Tibial artery (tissue), 4 donors: ENCODE measurements at regions not wholly inside any gene's neighbourhood (a gene's known extent, or its start where the extent isn't known, plus 50 kb on each side); places are given as distances from the start of the nearest gene placed in this dataset.

Experiments
- DNase-seq, 2 donors: peaks; one replicate each; pipeline ENCODE4 v3.0.0-alpha.2; 2019
- H3K27ac ChIP-seq, 2 donors: fragments of 200-600 bp; sonication (generic) in 1 of 2; 1 replicate in 1 of 2; 2 replicates in 1 of 2; pipeline ENCODE4 v1.5.1; 2018 to 2019; ENCODE audit warnings: mild to moderate bottlenecking in 1 of 2
- H3K27me3 ChIP-seq, 2 donors: fragments of 200-600 bp; sonication (generic) in 1 of 2; one replicate each; pipeline versions ENCODE4 v1.5.1 to v1.6.0; 2016 to 2019
- H3K36me3 ChIP-seq, 3 donors: fragments of 200-600 bp; sonication (generic) in 2 of 3; one replicate each; pipeline ENCODE4 v1.5.1; 2016 to 2019; ENCODE audit warnings: mild to moderate bottlenecking in 2 of 3
- H3K4me1 ChIP-seq, 4 donors: fragments of 200-600 bp; sonication (generic) in 2 of 4; 1 replicate in 3 of 4; 2 replicates in 1 of 4; pipeline ENCODE4 v1.5.1; 2016 to 2019
- H3K4me3 ChIP-seq, 2 donors: fragments of 200-600 bp; sonication (generic) in 1 of 2; 1 replicate in 1 of 2; 2 replicates in 1 of 2; pipeline ENCODE4 v1.5.1; 2018 to 2019; ENCODE audit warnings: mild to moderate bottlenecking in 2 of 2
- H3K9me3 ChIP-seq, 3 donors: fragments of 200-600 bp; sonication (generic) in 1 of 3; one replicate each; pipeline ENCODE4 v1.5.1; 2016 to 2019
- CTCF ChIP-seq, 2 experiments: fragments of 200-600 bp in 1 of 2; fragments of 450-650 bp in 1 of 2; IDR thresholded peaks; one replicate each; pipeline ENCODE4 v1.5.1; 2017 to 2019; ENCODE audit warnings: antibody characterized with exemption in 2 of 2, mild to moderate bottlenecking in 1 of 2, moderate library complexity in 1 of 2
- intact Hi-C: fragments of 100-400 bp; cut with DNase I; formaldehyde crosslinking; loops from one replicate; pipeline ENCODE4 v1.15.0; 2023; ENCODE audit warnings: low total_unique reads

- DNase-seq, result no peak
- Histone ChIP-seq H3K9me3 (peaks cover 0 to 3% (median 0%) of the 10 kb centered on the region in 3 donors), H3K4me3 (no peak overlapping the region), H3K27me3 (peaks cover 0 to 5% of the 10 kb centered on the region in 2 donors), H3K4me1 (no peaks in the 10 kb centered on the region), H3K27ac (no peak overlapping the region), H3K36me3 (no peaks in the 10 kb centered on the region)
- TF ChIP-seq CTCF (IDR thresholded peaks at IDR 0.05), result no peak
- intact Hi-C loops, result no loop called here
These were observed 147.8 kb downstream of the TMEM18 start for GRCh38 chr2:529424-529823.

DNA sequence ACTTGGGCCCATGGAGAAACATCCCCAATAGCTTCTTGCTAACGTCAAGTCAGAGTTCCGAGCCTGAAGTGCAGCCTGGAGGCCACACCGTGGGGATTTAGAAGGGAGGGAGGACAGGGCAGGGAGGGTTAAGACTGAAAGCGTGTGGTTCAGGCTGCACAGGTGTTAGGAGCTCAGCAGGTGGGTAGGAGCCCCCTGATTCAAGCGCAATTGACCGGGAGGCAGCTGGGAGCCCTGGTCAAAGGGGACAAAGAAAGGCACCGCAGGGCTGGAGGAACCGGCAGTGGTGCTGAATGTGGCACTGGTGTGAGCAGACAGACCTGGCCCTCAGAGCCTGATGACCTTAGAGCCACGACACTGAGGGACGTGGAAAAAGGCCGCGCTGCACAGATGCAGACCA is 149.6 kb downstream of the TMEM18 start:
- Histone ChIP-seq H3K4me1 (no peaks in the 10 kb centered on the region), H3K36me3 (no peaks in the 10 kb centered on the region), H3K4me3 (no peak overlapping the region), H3K27me3 (peaks cover 0 to 8% of the 10 kb centered on the region in 2 donors), H3K9me3 (no peaks in the 10 kb centered on the region), H3K27ac (no peak overlapping the region)
- intact Hi-C loops, result no loop called here
- DNase-seq, result no peak
- TF ChIP-seq CTCF (IDR thresholded peaks at IDR 0.05), result no peak

- Histone ChIP-seq H3K27ac (no peak overlapping the region), H3K36me3 (no peaks in the 10 kb centered on the region), H3K4me3 (no peak overlapping the region), H3K4me1 (no peaks in the 10 kb centered on the region), H3K9me3 (no peaks in the 10 kb centered on the region), H3K27me3 (peaks cover 0 to 8% of the 10 kb centered on the region in 2 donors)
- no peak for TF ChIP-seq CTCF (IDR thresholded peaks at IDR 0.05)
- no peak for DNase-seq
- intact Hi-C loops, result no loop called here
These were observed 150.3 kb downstream of the TMEM18 start for GRCh38 chr2:526918-527317.

DNA sequence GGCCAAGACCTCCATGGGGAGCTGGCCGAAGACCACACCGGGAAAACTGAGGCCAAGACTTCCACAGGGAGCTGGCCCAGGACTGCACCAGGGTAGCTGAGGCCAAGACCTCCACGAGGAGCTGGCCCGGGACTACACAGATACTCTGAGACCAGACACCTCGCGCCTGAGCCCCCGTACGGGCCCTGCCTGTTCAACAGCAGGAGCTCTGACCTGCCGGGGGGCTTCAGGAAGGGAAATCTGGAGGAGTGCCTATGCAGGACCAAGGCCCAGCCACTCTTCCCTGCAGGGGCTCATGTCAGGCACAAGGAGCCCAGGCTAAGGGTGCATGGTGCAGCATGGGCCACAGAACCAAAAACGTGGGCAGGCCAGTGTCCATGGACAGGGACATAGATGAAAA is 151.6 kb downstream of the TMEM18 start:
- Histone ChIP-seq H3K4me1 (no peaks in the 10 kb centered on the region), H3K4me3 (no peak overlapping the region), H3K36me3 (no peaks in the 10 kb centered on the region), H3K27me3 (peaks cover 0 to 8% of the 10 kb centered on the region in 2 donors), H3K27ac (no peak overlapping the region), H3K9me3 (no peaks in the 10 kb centered on the region)
- intact Hi-C loops, result no loop called here
- no peak for DNase-seq
- TF ChIP-seq CTCF (IDR thresholded peaks at IDR 0.05), result no peak

GRCh38 chr2:525021-525420 is 152.2 kb downstream of the TMEM18 start:
- DNase-seq, result no peak
- no peak for TF ChIP-seq CTCF (IDR thresholded peaks at IDR 0.05)
- no peak overlapping the region for H3K4me3 ChIP-seq
- H3K27me3 ChIP-seq, result peaks cover 0 to 8% of the 10 kb centered on the region in 2 donors
- H3K9me3 ChIP-seq, result no peaks in the 10 kb centered on the region
- H3K27ac ChIP-seq, result no peak overlapping the region
- intact Hi-C loops, result no loop called here
- no peaks in the 10 kb centered on the region for H3K36me3 ChIP-seq
- no peaks in the 10 kb centered on the region for H3K4me1 ChIP-seq

GRCh38 chr2:524442-524841 is 152.8 kb downstream of the TMEM18 start:
- H3K4me1 ChIP-seq, result no peaks in the 10 kb centered on the region
- H3K4me3 ChIP-seq, result no peak overlapping the region
- no peaks in the 10 kb centered on the region for H3K9me3 ChIP-seq
- H3K27ac ChIP-seq, result no peak overlapping the region
- peaks cover 0 to 8% of the 10 kb centered on the region in 2 donors for H3K27me3 ChIP-seq
- intact Hi-C loops, result no loop called here
- no peak for DNase-seq
- H3K36me3 ChIP-seq, result no peaks in the 10 kb centered on the region
- no peak for TF ChIP-seq CTCF (IDR thresholded peaks at IDR 0.05)
